Activated CD4-positive, alpha-beta T cell treated with anti-CD3 and anti-CD28 coated beads, Interleukin-2, amount 10 ng/mL, durations not matched to agents 7 days and 5 days (primary cell): ENCODE measurements at regions not wholly inside any gene's neighbourhood (a gene's known extent, or its start where the extent isn't known, plus 50 kb on each side); places are given as distances from the start of the nearest gene placed in this dataset.

Source experiments
- CTCF ChIA-PET: fragments of 350-600 bp; sonication (Branson Sonifier 250); formaldehyde crosslinking; loops from one replicate; lab custom pipeline; 2021; ENCODE audit warnings: antibody characterized with exemption; lab: Charles Lee
- POLR2A ChIA-PET: fragments of 350-600 bp; sonication (Branson Sonifier 250); formaldehyde crosslinking; loops from one replicate; lab custom pipeline; 2021; ENCODE audit warnings: antibody characterized with exemption; lab: Charles Lee
- DNase-seq: peaks from one replicate; pipeline ENCODE4 v3.0.0-alpha.2; 2020
- H3K27ac Mint-ChIP-seq: one replicate; pipeline ENCODE4 v1.8.0; 2021; ENCODE audit warnings: mild to moderate bottlenecking, moderate library complexity, mixed read lengths
- H3K27me3 Mint-ChIP-seq: one replicate; pipeline ENCODE4 v1.8.0; 2021; ENCODE audit warnings: mixed read lengths
- H3K36me3 Mint-ChIP-seq: one replicate; pipeline ENCODE4 v1.8.0; 2021; ENCODE audit warnings: low read depth, mixed read lengths
- H3K4me1 Mint-ChIP-seq: one replicate; pipeline ENCODE4 v1.8.0; 2021; ENCODE audit warnings: mixed read lengths
- H3K4me3 Mint-ChIP-seq: one replicate; pipeline ENCODE4 v1.8.0; 2021; ENCODE audit warnings: mild to moderate bottlenecking, moderate library complexity, mixed read lengths
- H3K9me3 Mint-ChIP-seq: one replicate; pipeline ENCODE4 v1.8.0; 2021; ENCODE audit warnings: mixed read lengths

DNA sequence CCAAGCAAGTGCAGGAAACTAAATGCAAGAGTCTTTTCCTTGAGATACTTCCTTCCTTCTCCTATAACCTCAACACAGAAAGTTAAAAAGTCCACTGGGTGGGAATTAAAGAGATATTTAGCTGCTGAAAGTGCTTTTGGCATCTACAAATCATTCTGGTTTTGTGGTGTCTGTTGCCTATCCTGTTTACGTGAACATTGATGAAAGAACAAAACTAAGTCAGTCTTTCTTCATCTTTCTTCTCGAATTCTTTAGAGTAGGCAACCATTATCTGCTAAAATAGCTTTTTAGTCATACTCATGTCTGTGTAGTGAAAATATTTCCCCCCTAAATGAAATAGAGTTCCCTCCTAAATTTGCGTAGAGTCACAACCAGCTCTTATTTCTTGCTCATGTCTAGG lies 838.6 kb downstream of the GATA3 start:
- Mint-ChIP-seq H3K36me3 (no peaks in the 10 kb centered on the region), H3K27me3 (no peaks in the 10 kb centered on the region), H3K27ac (no peak overlapping the region), H3K9me3 (peaks cover 1% of the 10 kb centered on the region), H3K4me3 (no peak overlapping the region), H3K4me1 (peaks cover 8% of the 10 kb centered on the region)
- DNase-seq: no peak
- ChIA-PET POLR2A (no interaction called here), CTCF (no interaction called here)

DNA sequence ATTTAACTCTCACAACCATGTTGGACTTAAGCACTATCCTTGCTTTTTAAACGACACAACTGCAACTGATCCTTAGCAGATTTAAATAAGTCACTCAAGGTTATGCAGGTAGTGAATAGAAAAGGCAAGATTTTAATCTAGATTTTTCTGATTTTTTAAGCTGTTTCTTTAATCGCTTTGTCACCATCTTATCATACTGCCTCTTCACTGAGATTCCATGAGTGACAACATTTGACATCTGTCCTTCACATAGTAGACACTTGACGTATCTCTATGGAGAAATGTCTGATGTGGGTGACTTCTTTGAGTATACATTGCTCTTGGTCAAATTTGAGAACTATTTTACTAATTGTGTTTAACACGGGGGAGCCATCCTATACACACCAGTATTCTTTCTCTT lies 839.7 kb downstream of the GATA3 start:
- Mint-ChIP-seq H3K9me3 (peaks cover 1% of the 10 kb centered on the region), H3K4me3 (no peak overlapping the region), H3K36me3 (no peaks in the 10 kb centered on the region), H3K27ac (no peak overlapping the region), H3K4me1 (peaks cover 8% of the 10 kb centered on the region), H3K27me3 (no peaks in the 10 kb centered on the region)
- CTCF ChIA-PET: no interaction called here
- POLR2A ChIA-PET: no interaction called here
- no peak for DNase-seq

DNA sequence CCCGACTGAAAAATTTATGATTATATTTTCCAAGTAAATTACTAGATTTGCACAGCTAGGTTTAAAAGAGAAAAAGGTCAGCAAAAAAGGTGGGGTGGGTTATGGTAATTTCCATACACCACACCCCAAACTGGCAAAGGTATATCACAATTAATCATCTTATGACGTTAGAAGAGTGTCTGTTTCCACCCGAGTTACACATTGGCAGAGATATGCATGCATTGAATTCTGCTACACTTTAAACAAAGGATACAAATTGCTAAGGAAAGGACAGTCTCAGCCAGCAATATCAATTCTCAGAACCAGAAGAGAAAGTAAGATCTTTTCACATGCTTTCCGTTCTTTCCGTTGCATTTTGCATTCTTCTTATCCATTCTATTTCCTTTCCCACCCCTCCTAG lies 843.3 kb downstream of the GATA3 start:
- Mint-ChIP-seq H3K4me3 (no peak overlapping the region), H3K27ac (no peak overlapping the region), H3K27me3 (no peaks in the 10 kb centered on the region), H3K9me3 (peaks cover 1% of the 10 kb centered on the region), H3K4me1 (peaks cover 8% of the 10 kb centered on the region), H3K36me3 (no peaks in the 10 kb centered on the region)
- DNase-seq: no peak
- POLR2A ChIA-PET: no interaction called here
- CTCF ChIA-PET: no interaction called here

DNA sequence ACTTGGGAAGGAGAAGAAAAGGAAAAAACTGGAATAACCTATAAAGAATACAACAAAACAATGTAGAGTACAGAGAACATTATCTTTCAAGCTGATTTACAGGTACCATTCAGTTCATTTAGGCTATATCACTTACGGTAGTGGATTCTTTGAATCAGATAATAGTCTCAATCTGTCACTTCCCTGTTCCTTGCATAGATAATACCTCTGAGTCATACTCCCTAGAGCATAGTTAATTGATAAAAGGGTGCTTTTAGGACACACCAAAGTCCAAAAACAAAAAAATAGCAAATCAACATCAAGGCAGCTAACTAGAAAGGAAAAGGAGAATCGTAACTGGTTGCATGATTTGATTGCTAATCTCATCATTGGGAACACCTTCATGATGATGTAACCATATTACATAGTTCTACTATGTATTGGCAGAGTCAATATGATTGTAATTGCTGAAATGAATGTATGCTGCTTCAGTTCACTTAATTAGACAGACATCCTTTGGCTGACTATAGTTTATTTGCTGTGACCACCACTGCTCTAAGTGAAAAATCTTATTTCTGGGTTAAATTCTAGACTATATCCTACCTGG lies 844.4 kb downstream of the GATA3 start:
- Mint-ChIP-seq H3K36me3 (no peaks in the 10 kb centered on the region), H3K27me3 (no peaks in the 10 kb centered on the region), H3K9me3 (peaks cover 1% of the 10 kb centered on the region), H3K4me3 (no peak overlapping the region), H3K27ac (no peak overlapping the region), H3K4me1 (no peaks in the 10 kb centered on the region)
- ChIA-PET CTCF (no interaction called here), POLR2A (no interaction called here)
- no peak for DNase-seq

DNA sequence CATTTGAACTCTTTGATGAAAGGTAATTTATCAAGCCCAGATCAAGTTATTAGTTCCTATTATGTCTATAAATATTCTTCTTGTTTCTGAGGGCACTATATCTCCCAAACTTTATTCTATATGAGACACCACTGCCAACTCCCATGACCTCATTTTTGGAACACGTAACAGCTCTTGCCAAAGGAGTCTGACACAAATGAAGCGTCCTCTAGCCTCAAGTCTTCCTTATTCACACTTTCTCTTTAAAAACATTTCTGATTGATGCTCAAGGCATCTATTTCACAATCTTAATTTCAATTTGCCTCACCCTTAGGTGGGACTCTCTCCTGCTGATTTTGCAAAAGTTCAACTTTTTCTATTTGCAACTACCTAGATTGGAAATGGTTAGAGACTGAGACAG lies 848.4 kb downstream of the GATA3 start:
- DNase-seq: no peak
- Mint-ChIP-seq H3K9me3 (peaks cover 4% of the 10 kb centered on the region), H3K4me3 (no peak overlapping the region), H3K27ac (no peak overlapping the region), H3K36me3 (no peaks in the 10 kb centered on the region), H3K4me1 (no peaks in the 10 kb centered on the region), H3K27me3 (no peaks in the 10 kb centered on the region)
- POLR2A ChIA-PET: no interaction called here
- CTCF ChIA-PET: interaction anchor here (1.1 kb wide), 1 partner anchor 10 kb away, joined by 3 read pairs; no protein-coding TSS in a partner anchor

DNA sequence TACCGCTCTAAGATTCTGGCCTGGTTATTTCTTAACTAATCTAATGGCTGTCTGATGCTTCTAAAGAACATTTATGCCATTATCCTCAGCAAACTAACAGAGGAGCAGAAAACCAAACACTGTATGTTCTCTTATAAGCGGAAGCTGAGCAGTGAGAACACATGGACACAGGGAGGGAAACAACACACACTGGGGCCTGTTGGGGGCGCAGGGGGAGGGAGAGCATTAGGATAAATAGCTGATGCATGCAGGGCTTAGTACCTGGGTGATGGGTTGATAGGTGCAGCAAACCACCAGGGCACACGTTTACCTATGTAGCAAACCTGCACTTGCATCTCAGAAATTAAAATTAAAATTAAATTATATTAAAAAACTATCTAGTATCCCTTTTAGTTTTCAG lies 853.5 kb downstream of the GATA3 start:
- Mint-ChIP-seq H3K36me3 (no peaks in the 10 kb centered on the region), H3K4me3 (no peak overlapping the region), H3K4me1 (peaks cover 2% of the 10 kb centered on the region), H3K27me3 (no peaks in the 10 kb centered on the region), H3K9me3 (peaks cover 4% of the 10 kb centered on the region), H3K27ac (no peak overlapping the region)
- ChIA-PET CTCF (no interaction called here), POLR2A (no interaction called here)
- DNase-seq: no peak

DNA sequence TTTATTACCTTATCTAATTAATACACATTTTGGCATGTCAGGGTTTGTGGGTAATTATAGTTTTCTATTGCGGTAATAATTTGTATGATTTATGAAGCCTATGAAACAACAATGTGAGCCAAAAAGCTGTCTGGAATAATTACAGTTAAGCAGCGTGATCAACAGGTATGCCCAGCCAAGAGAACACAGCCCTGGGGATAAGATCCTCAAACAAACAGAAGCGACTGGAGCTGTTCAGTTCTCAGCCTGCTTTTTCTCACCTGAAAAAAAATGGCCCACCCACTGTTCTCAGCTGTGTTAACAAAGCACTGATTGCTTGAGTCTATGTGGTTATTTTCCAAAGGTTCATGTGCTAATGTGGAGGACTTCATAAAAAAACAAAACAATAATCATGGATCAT lies 855.8 kb downstream of the GATA3 start:
- no peak for DNase-seq
- Mint-ChIP-seq H3K4me3 (no peak overlapping the region), H3K27ac (no peak overlapping the region), H3K27me3 (no peaks in the 10 kb centered on the region), H3K9me3 (peaks cover 3% of the 10 kb centered on the region), H3K4me1 (peaks cover 2% of the 10 kb centered on the region), H3K36me3 (no peaks in the 10 kb centered on the region)
- ChIA-PET CTCF (no interaction called here), POLR2A (no interaction called here)

DNA sequence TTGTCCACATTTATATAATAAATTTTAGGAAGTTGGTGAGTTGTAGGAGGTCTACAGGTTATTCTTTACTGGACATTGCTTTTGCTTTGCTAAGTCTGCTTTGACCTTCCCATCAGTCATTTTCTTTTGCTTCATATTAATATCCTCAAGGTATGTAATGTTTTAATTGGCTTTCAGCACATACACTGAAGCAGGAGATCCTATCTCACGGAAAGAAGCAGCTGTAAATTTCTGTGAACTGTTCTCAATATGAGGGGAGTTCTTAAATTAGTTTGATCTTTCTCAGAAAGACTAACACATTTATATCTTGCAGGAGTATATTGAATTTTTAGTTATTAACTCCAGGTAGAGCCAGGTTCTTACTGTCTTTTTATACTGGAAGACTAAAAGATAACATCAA lies 856.5 kb downstream of the GATA3 start:
- H3K27ac Mint-ChIP-seq: no peak overlapping the region
- no peak for DNase-seq
- peaks cover 3% of the 10 kb centered on the region for H3K9me3 Mint-ChIP-seq
- H3K4me3 Mint-ChIP-seq: no peak overlapping the region
- ChIA-PET CTCF (no interaction called here), POLR2A (no interaction called here)
- no peaks in the 10 kb centered on the region for H3K27me3 Mint-ChIP-seq
- no peaks in the 10 kb centered on the region for H3K36me3 Mint-ChIP-seq
- peaks cover 2% of the 10 kb centered on the region for H3K4me1 Mint-ChIP-seq

DNA sequence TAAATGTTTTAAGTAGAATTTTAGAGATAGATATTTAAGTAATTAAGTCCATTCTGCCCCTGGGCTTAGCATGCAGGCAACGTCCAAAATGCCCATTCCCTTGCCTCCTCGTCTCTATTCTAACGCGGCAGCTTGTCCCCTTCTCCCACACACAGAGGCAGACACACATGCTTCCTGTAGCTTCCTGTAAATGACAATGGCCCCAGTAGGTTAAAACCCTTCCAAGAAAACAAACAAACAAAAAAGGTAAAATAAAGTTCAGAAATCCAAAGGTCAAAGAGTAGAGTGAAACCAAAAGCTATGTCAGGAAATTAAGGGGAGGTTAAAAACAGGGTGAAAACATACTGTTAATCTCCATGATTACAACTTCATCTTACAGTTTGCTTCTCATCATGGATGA lies 857.6 kb downstream of the GATA3 start:
- Mint-ChIP-seq H3K27ac (no peak overlapping the region), H3K4me1 (peaks cover 2% of the 10 kb centered on the region), H3K27me3 (no peaks in the 10 kb centered on the region), H3K4me3 (no peak overlapping the region), H3K36me3 (no peaks in the 10 kb centered on the region), H3K9me3 (peaks cover 3% of the 10 kb centered on the region)
- no peak for DNase-seq
- ChIA-PET CTCF (interaction anchor here (0.6 to 1.4 kb wide), 2 partner anchors 9 to 377 kb away, joined by 3 read pairs; no protein-coding TSS in a partner anchor), POLR2A (no interaction called here)

DNA sequence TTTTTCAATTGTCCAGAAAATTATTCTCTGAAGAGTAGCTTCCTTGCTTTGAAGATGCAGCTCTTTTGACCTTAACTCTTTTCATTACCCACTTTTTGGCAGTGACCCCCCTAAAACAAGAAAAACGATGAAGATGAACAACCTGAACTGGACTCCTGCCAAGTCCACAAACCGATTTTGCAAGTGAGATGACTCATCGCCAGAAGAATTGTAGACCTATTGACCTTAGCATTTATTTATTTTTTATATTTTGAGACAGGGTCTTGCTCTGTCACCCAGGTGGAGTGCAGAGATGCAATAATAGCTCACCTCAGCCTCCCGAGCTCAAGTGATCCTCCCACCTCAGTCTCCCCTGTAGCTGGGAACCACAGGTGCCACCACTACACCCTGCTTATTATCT lies 859.2 kb downstream of the GATA3 start:
- POLR2A ChIA-PET: no interaction called here
- Mint-ChIP-seq H3K4me1 (peaks cover 2% of the 10 kb centered on the region), H3K36me3 (no peaks in the 10 kb centered on the region), H3K9me3 (peaks cover 3% of the 10 kb centered on the region), H3K27ac (no peak overlapping the region), H3K4me3 (no peak overlapping the region), H3K27me3 (no peaks in the 10 kb centered on the region)
- CTCF ChIA-PET: interaction anchor here (0.6 kb wide), 1 partner anchor 26 kb away, joined by 3 read pairs; no protein-coding TSS in a partner anchor
- DNase-seq: no peak

DNA sequence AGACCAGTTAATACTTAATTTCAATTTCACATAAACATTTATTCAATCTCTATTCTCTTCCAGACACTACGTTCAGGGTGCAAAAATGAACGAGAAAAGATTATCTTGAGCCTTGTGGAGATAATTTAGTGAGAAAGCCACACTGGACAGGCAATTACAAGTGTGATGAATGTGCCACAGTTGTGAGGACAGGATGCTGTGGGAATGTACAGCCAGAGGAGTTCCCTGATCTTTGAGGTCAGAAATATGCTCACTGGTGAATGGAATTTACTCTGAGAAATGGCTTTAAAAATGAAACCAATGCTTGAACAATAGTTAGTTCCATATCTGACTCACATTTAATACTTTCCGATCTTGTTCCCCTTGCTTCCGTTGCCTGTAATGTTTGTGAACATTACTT lies 864.8 kb downstream of the GATA3 start:
- Mint-ChIP-seq H3K27ac (no peak overlapping the region), H3K36me3 (no peaks in the 10 kb centered on the region)
- CTCF ChIA-PET: no interaction called here

DNA sequence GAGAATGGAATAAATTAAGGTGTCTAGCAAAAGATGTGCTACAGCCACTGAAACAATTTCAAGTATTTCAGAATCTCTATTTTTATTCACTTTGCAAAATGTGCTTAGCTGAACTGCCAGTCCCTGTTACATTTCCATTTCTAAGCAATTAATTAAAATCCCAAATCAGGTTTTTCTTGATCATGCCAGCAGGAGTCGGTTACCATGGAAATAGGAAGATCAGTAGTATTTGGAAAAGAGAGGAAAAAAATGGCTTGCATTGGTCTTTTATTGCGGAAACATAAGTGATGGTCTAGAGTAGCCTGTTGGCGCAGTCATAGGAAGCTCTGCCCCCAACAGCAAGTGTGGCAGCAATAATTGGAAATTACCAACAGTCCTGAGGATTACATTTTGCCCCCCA lies 867.1 kb downstream of the GATA3 start:
- H3K36me3 Mint-ChIP-seq: no peaks in the 10 kb centered on the region
- H3K4me1 Mint-ChIP-seq: no peaks in the 10 kb centered on the region
- H3K27me3 Mint-ChIP-seq: no peaks in the 10 kb centered on the region
- ChIA-PET POLR2A (no interaction called here), CTCF (no interaction called here)
- H3K27ac Mint-ChIP-seq: no peak overlapping the region
- no peak overlapping the region for H3K4me3 Mint-ChIP-seq
- peaks cover 2% of the 10 kb centered on the region for H3K9me3 Mint-ChIP-seq
- DNase-seq: no peak

More for the DNA sequence above, 864.8 kb downstream of the GATA3 start:
- no peak for DNase-seq
- Mint-ChIP-seq H3K9me3 (peaks cover 3% of the 10 kb centered on the region), H3K27me3 (no peaks in the 10 kb centered on the region), H3K4me1 (no peaks in the 10 kb centered on the region), H3K4me3 (no peak overlapping the region)
- POLR2A ChIA-PET: no interaction called here

DNA sequence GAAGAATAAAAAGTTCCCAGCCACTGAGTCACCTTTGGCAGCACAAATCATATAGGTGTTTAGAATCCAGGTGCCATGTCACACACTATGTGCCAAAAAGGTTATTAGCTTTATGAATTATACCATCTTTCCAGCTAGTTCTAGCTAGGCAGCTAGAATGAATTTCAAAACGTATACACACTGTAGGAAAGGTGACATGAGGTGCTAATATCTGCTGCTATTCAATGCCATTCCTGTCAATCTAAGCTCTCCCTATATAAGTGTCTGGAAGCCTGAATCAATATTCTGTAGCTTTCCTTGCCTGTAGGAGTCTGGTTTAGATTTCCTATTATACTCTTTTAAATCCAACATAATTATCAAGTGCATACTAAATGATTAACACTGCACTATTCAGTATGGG lies 868.6 kb downstream of the GATA3 start:
- ChIA-PET POLR2A (no interaction called here), CTCF (no interaction called here)
- Mint-ChIP-seq H3K4me3 (no peak overlapping the region), H3K27me3 (no peaks in the 10 kb centered on the region), H3K9me3 (peaks cover 2% of the 10 kb centered on the region), H3K36me3 (no peaks in the 10 kb centered on the region), H3K4me1 (no peaks in the 10 kb centered on the region), H3K27ac (no peak overlapping the region)
- no peak for DNase-seq

DNA sequence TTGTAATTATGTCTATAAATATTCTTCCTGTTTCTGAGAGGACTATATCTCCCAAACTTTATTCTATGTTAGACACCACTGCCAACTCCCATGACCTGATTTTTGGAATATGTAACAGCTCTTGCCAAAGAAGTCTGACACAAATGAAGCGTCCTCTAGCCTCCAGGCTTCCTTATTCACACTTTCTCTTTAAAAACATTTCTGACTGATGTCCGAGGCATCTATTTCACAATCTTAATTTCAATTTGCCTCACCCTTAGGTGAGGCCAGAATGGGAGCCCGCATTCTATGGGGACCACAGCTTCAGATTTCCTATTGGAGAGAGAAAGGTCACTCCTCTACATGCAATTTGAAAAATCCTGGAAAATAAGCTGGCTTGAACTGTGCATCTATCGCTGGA lies 873.2 kb downstream of the GATA3 start:
- no peak for DNase-seq
- Mint-ChIP-seq H3K36me3 (no peaks in the 10 kb centered on the region), H3K27me3 (no peaks in the 10 kb centered on the region), H3K9me3 (peaks cover 2% of the 10 kb centered on the region), H3K4me1 (no peaks in the 10 kb centered on the region), H3K4me3 (no peak overlapping the region), H3K27ac (no peak overlapping the region)
- ChIA-PET POLR2A (interaction anchor here (0.6 kb wide), 1 partner anchor 34 kb away, joined by 4 read pairs; no protein-coding TSS in a partner anchor), CTCF (no interaction called here)
